Kidney (tissue), 13 donors: ENCODE measurements at regions not wholly inside any gene's neighbourhood (a gene's known extent, or its start where the extent isn't known, plus 50 kb on each side); places are given as distances from the start of the nearest gene placed in this dataset.

ENCODE experiments used
- DNase-seq, 5 donors: peaks; one replicate each; pipeline ENCODE4 v3.0.0-alpha.2; 2013 to 2020
- FAIRE-seq: peaks from 2 replicates; lab custom pipeline; 2012; peaks lifted over from hg19 to GRCh38; lab: Jason Lieb, UNC
- H3K27ac ChIP-seq, 2 donors: one replicate each; pipeline ENCODE4 v1.7.0; 2013; ENCODE audit warnings: low read depth in 2 of 2, low read length in 2 of 2, inconsistent platforms in 1 of 2
- H3K27me3 ChIP-seq: one replicate; pipeline ENCODE4 v1.7.1; 2013; ENCODE audit warnings: low read length, inconsistent platforms; ENCODE audit not compliant: control insufficient read depth, insufficient read depth
- H3K36me3 ChIP-seq, 3 donors: one replicate each; pipeline versions ENCODE4 v1.7.0 to v1.7.1; 2013; ENCODE audit warnings: low read length in 3 of 3, control low read depth in 1 of 3, inconsistent platforms in 1 of 3; ENCODE audit not compliant: insufficient read depth in 3 of 3, control insufficient read depth in 2 of 3
- H3K4me1 ChIP-seq, 3 donors: one replicate each; pipeline versions ENCODE4 v1.7.0 to v1.7.1; 2013; ENCODE audit warnings: low read length in 3 of 3, inconsistent platforms in 1 of 3, low read depth in 1 of 3; ENCODE audit not compliant: control insufficient read depth in 2 of 3, insufficient read depth in 2 of 3
- H3K4me3 ChIP-seq, 3 donors: one replicate each; pipeline versions ENCODE4 v1.7.0 to v1.8.1; 2013; ENCODE audit warnings: low read length in 3 of 3, control low read depth in 1 of 3, inconsistent platforms in 1 of 3
- H3K9ac ChIP-seq, 3 donors: one replicate each; pipeline versions ENCODE4 v1.7.0 to v1.7.1; 2013; ENCODE audit warnings: low read length in 3 of 3, control low read depth in 1 of 3, inconsistent platforms in 1 of 3
- H3K9me3 ChIP-seq, 3 donors: one replicate each; pipeline versions ENCODE4 v1.7.0 to v1.7.1; 2013; ENCODE audit warnings: low read length in 3 of 3, control low read depth in 1 of 3, inconsistent platforms in 1 of 3; ENCODE audit not compliant: control insufficient read depth in 2 of 3, insufficient read depth in 1 of 3
- CTCF ChIP-seq: IDR thresholded peaks from 3 replicates; pipeline ENCODE4 v1.5.1; 2012; ENCODE audit warnings: mild to moderate bottlenecking, moderate library complexity, borderline replicate concordance; ENCODE audit not compliant: insufficient read depth; ENCODE audit errors: extremely low read depth
- intact Hi-C: fragments of 100-400 bp; cut with DNase I; formaldehyde crosslinking; loops from one replicate; pipeline ENCODE4 v1.11.1; 2022
- donor health status: control.
- donor health status: control.
- donor health status: control.
- donor health status: control.
- donor health status: control.
- donor health status: DM: yes; HTN: yes; CAD: no.
- donor health status: Normal renal cell carcinoma (clear cell type).

DNA sequence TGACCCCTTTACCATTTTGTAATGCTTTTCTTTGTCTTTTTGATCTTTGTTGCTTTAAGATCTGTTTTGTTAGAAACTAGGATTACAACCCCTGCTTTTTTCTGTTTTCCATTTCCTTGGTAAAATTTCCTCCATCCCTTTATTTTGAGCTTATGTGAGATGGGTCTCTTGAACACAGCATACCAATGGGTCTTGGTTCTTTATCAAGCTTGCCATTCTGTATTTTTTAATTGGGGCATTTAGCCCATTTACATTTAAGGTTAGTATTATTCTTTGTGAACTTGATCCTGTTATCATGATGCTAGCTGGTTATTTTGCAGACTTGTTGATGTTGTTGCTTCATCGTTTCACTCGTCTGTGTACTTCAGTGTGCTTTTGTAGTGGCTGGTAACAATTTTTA lies 337.3 kb downstream of the SPATA31D1 start:
- Histone ChIP-seq H3K9ac (no peak overlapping the region), H3K9me3 (peaks cover 0 to 5% (median 0%) of the 10 kb centered on the region in 3 donors), H3K27me3 (no peaks in the 10 kb centered on the region), H3K4me1 (no peaks in the 10 kb centered on the region), H3K27ac (no peak overlapping the region), H3K4me3 (no peak overlapping the region), H3K36me3 (no peaks in the 10 kb centered on the region)
- TF ChIP-seq CTCF, result no peak
- intact Hi-C loops, result no loop called here
- no peak for DNase-seq
- no peak for FAIRE-seq

- no peak for TF ChIP-seq CTCF
- FAIRE-seq (no peak), DNase-seq (no peak)
- no peaks in the 10 kb centered on the region for H3K27me3 ChIP-seq
- H3K4me1 ChIP-seq, result no peaks in the 10 kb centered on the region
- no peak overlapping the region for H3K4me3 ChIP-seq
- H3K9me3 ChIP-seq, result peaks cover 0 to 3% (median 0%) of the 10 kb centered on the region in 3 donors
- intact Hi-C loops, result no loop called here
- no peak overlapping the region for H3K9ac ChIP-seq
- H3K27ac ChIP-seq, result no peak overlapping the region
- H3K36me3 ChIP-seq, result no peaks in the 10 kb centered on the region
Measured at GRCh38 chr9:82327641-82328040, 339.1 kb downstream of the SPATA31D1 start.

GRCh38 chr9:82331079-82331478 lies 342.5 kb downstream of the SPATA31D1 start:
- FAIRE-seq (no peak), DNase-seq (no peak)
- no peak for TF ChIP-seq CTCF
- Histone ChIP-seq H3K9me3 (no peaks in the 10 kb centered on the region), H3K4me3 (no peak overlapping the region), H3K27ac (no peak overlapping the region), H3K36me3 (no peaks in the 10 kb centered on the region), H3K27me3 (no peaks in the 10 kb centered on the region), H3K9ac (no peak overlapping the region), H3K4me1 (peaks cover 0 to 2% (median 0%) of the 10 kb centered on the region in 3 donors)
- intact Hi-C loops, result no loop called here
